Panc1 (cell line): ENCODE measurements at regions not wholly inside any gene's neighbourhood (a gene's known extent, or its start where the extent isn't known, plus 50 kb on each side); places are given as distances from the start of the nearest gene placed in this dataset.

ENCODE experiments used
- ATAC-seq: fragments of 200-7000 bp; cut with Tn5 transposase; 2 replicates; pipeline ENCODE4 v1.9.1; 2020; ENCODE audit warnings: mild to moderate bottlenecking, moderate library complexity
- BruUV-seq: library from RNA; stranded (reverse); fragments of 400-500 nt; replicated peaks from 2 replicates; lab custom pipeline; 2021; lab: Mats Ljungman, UMichigan
- CTCF ChIA-PET: fragments of 300-600 bp; sonication (Branson Sonifier 250); formaldehyde crosslinking; loops from one replicate; lab custom pipeline; 2022; ENCODE audit warnings: antibody characterized with exemption; lab: Charles Lee
- POLR2A ChIA-PET: fragments of 300-600 bp; sonication (Branson Sonifier 250); formaldehyde crosslinking; loops from one replicate; lab custom pipeline; 2022; ENCODE audit warnings: antibody characterized with exemption; lab: Charles Lee
- DNase-seq: peaks from one replicate; pipeline ENCODE4 v3.0.0-alpha.2; 2010; ENCODE audit warnings: low read depth, low spot score
- H3K27ac ChIP-seq: 2 replicates; pipeline ENCODE4 v1.5.1; 2011; ENCODE audit warnings: mild to moderate bottlenecking, low read length, inconsistent platforms
- H3K27me3 ChIP-seq: fragments of 200-500 bp; sonication (Bioruptor generic); 2 replicates; pipeline ENCODE4 v1.6.0; 2014; ENCODE audit warnings: low read length, inconsistent platforms; ENCODE audit not compliant: control insufficient read depth, insufficient read depth
- H3K36me3 ChIP-seq: fragments of 200-500 bp; sonication (Bioruptor generic); 2 replicates; pipeline ENCODE4 v1.5.1; 2014; ENCODE audit warnings: inconsistent platforms, mild to moderate bottlenecking, low read length, moderate library complexity; ENCODE audit not compliant: control insufficient read depth, insufficient read depth
- H3K4me1 ChIP-seq: 2 replicates; pipeline ENCODE4 v1.5.1; 2011; ENCODE audit warnings: inconsistent platforms, mild to moderate bottlenecking, low read length, moderate library complexity; ENCODE audit not compliant: control insufficient read depth, insufficient read depth
- H3K4me3 ChIP-seq, 2 experiments: 2 replicates each; pipeline ENCODE4 v1.5.1; 2011 to 2012; ENCODE audit warnings: low read depth in 2 of 2, low read length in 2 of 2, mild to moderate bottlenecking in 2 of 2, inconsistent platforms in 1 of 2, moderate library complexity in 1 of 2
- H3K9me3 ChIP-seq: fragments of 200-500 bp; sonication (Bioruptor generic); 2 replicates; pipeline ENCODE4 v1.5.1; 2014; ENCODE audit warnings: low read depth, mild to moderate bottlenecking, inconsistent platforms, low read length, moderate library complexity; ENCODE audit not compliant: control insufficient read depth, insufficient read depth
- POLR2AphosphoS5 ChIP-seq: IDR thresholded peaks from 2 replicates; pipeline ENCODE4 v1.6.1; 2012; ENCODE audit warnings: mild to moderate bottlenecking, low read depth, low read length, moderate library complexity
- REST ChIP-seq, 2 experiments: IDR thresholded peaks; 2 replicates each; pipeline ENCODE4 v1.6.1; 2011 to 2012; ENCODE audit warnings: low read depth in 2 of 2, control low read depth in 1 of 2, low read length in 1 of 2, mild to moderate bottlenecking in 1 of 2, moderate library complexity in 1 of 2; ENCODE audit not compliant: insufficient read depth in 1 of 2
- SIN3A ChIP-seq: IDR thresholded peaks from 2 replicates; pipeline ENCODE4 v1.6.1; 2012; ENCODE audit warnings: low read depth, mild to moderate bottlenecking, low read length, moderate library complexity, borderline replicate concordance; ENCODE audit not compliant: insufficient read depth
- TCF7L2 ChIP-seq: IDR thresholded peaks from 2 replicates; pipeline ENCODE4 v1.6.1; 2011; ENCODE audit warnings: mild to moderate bottlenecking, low read depth, low read length, inconsistent platforms
- in situ Hi-C: cut with HindIII; loops from 2 replicates; pipeline ENCODE4 v1.10.0; 2016; ENCODE audit warnings: low sequenced_read_pairs, low pct_unique_long_range_greater_than_20kb
- intact Hi-C: fragments of 100-400 bp; cut with micrococcal nuclease; formaldehyde crosslinking; loops from one replicate; pipeline ENCODE4 v1.10.0; 2022; ENCODE audit not compliant: unreplicated experiment
- TF ChIP-seq, protein P1 (sequence below): fragments of 450-650 bp; IDR thresholded peaks from 2 replicates; pipeline ENCODE4 v1.5.1; 2017; ENCODE audit warnings: mild to moderate bottlenecking

GRCh38 chr6:8203337-8203736 lies 101.0 kb upstream of the EEF1E1 start:
- ATAC-seq (no peak), DNase-seq (no peak)
- no TSS peak for BruUV-seq
- Histone ChIP-seq H3K27ac (no peak overlapping the region), H3K4me3 (no peak overlapping the region), H3K9me3 (no peaks in the 10 kb centered on the region), H3K4me1 (no peaks in the 10 kb centered on the region), H3K36me3 (no peaks in the 10 kb centered on the region), H3K27me3 (no peaks in the 10 kb centered on the region)
- ChIA-PET POLR2A (interaction anchor here (0.5 to 0.7 kb wide), 2 partner anchors 20 to 207 kb away, joined by 3 to 21 read pairs; no protein-coding TSS in a partner anchor), CTCF (no interaction called here)
- TF ChIP-seq REST (IDR thresholded peaks at IDR 0.05; ENCODE audit: insufficient read depth in 1 of 2, low read depth in 2 of 2, low read length in 1 of 2) (no peak), POLR2AphosphoS5 (no peak), TCF7L2 (no peak)
- TF ChIP-seq, protein P1, sequence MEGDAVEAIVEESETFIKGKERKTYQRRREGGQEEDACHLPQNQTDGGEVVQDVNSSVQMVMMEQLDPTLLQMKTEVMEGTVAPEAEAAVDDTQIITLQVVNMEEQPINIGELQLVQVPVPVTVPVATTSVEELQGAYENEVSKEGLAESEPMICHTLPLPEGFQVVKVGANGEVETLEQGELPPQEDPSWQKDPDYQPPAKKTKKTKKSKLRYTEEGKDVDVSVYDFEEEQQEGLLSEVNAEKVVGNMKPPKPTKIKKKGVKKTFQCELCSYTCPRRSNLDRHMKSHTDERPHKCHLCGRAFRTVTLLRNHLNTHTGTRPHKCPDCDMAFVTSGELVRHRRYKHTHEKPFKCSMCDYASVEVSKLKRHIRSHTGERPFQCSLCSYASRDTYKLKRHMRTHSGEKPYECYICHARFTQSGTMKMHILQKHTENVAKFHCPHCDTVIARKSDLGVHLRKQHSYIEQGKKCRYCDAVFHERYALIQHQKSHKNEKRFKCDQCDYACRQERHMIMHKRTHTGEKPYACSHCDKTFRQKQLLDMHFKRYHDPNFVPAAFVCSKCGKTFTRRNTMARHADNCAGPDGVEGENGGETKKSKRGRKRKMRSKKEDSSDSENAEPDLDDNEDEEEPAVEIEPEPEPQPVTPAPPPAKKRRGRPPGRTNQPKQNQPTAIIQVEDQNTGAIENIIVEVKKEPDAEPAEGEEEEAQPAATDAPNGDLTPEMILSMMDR: no peak
- in situ Hi-C loops: no loop called here
- intact Hi-C loops: no loop called here

GRCh38 chr6:8201679-8202078 lies 99.3 kb upstream of the EEF1E1 start:
- H3K9me3 ChIP-seq: no peaks in the 10 kb centered on the region
- H3K36me3 ChIP-seq: no peaks in the 10 kb centered on the region
- ChIA-PET POLR2A (no interaction called here), CTCF (no interaction called here)
- no peaks in the 10 kb centered on the region for H3K27me3 ChIP-seq
- no peak overlapping the region for H3K4me3 ChIP-seq
- no peak for ATAC-seq
- no TSS peak for BruUV-seq
- no peak overlapping the region for H3K27ac ChIP-seq
- no peaks in the 10 kb centered on the region for H3K4me1 ChIP-seq
- TF ChIP-seq TCF7L2: no peak
- TF ChIP-seq REST (IDR thresholded peaks at IDR 0.05; ENCODE audit: insufficient read depth in 1 of 2, low read depth in 2 of 2, low read length in 1 of 2): no peak
- no peak for TF ChIP-seq POLR2AphosphoS5
- TF ChIP-seq, protein P1: no peak
- no peak for TF ChIP-seq SIN3A
- intact Hi-C loops (no loop called here), in situ Hi-C loops (no loop called here)
- DNase-seq: no peak
